Stimulated activated CD4-positive, alpha-beta T cell treated with anti-CD3 and anti-CD28 coated beads, Interleukin-15, amount 100 ng/mL, for 24 hours (primary cell): ENCODE measurements at regions not wholly inside any gene's neighbourhood (a gene's known extent, or its start where the extent isn't known, plus 50 kb on each side); places are given as distances from the start of the nearest gene placed in this dataset.

Source experiments
- DNase-seq: peaks from one replicate; pipeline ENCODE4 v3.0.0-alpha.2; 2020

- DNase-seq = no peak
These were observed 69.9 kb upstream of the OTOS start for GRCh38 chr2:240210198-240210965.

DNA sequence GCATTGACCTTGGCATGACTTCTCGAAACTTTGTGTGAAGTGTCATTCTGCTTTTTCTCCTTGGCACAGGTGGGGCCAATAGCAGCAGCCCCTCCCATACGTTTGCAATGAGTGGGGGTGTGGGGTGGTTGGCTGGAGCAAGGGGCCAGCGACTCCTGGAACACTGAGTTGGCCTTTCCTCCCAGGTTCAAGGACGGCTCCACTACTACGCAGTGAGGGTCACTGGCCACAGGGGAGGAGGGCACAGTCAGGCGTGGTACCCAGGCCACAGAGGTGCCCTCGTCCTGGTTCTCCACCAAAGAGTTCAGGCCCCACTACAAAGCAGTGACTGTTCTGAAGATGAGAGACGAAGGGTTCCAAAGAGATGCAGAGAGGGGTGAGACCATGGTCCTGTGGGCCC, 70.6 kb upstream of the OTOS start:
- no peak for DNase-seq

DNA sequence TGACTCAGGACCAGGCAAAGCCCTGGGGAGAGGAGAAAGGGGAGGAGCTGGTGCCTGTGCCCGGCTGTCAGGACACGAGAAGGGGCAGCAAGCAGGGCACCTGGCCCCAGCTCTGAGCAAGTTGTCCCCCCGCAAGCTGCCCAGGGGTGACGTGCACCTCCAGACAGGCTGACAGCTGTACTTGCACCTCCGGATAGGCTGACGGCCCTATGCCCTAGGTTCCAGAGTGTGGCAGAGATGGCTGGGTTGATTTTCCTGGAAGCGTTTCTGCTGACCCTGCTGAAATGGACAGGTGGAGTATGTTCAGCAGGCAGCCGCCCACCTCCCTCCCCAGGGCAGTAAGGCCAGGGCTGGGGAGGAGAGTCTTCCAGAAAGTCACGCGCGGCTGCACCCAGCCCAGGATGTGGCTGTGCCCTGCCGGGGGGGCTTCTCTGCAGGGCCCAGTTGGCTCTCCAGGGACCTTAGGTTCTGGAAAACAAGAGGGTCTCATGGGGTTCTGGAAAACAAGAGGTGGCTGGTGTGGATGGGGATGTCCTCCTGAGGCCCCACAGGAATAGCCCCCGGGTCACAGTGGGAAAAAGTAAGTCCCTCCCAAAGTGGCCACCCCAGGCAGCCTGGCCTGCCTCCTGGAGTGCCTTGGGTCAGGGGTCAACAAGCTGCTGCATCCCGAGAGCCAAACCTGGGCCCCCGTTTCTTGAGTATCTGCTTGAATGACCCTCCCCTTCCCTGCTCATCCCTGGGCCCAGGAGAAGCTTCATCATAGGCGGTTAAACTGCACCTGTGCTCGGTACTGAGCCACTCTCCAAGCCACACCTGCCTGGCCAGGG, 71.4 kb upstream of the OTOS start:
- DNase-seq = no peak

GRCh38 chr2:240212425-240213225, 72.2 kb upstream of the OTOS start:
- DNase-seq = no peak

DNA sequence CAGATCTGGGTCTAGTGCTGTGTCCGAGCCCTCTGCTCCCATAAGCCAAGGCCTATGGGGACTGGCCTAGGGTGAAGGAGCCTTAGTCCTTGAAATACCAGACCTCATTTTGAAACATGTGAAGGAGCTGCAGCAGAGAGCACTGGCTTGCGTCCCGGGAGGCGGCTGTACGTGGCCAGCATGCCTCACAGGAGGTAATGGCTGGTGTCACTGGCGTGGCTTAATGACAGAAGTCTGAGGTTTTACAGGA, 72.7 kb upstream of the OTOS start:
- no peak for DNase-seq

DNA sequence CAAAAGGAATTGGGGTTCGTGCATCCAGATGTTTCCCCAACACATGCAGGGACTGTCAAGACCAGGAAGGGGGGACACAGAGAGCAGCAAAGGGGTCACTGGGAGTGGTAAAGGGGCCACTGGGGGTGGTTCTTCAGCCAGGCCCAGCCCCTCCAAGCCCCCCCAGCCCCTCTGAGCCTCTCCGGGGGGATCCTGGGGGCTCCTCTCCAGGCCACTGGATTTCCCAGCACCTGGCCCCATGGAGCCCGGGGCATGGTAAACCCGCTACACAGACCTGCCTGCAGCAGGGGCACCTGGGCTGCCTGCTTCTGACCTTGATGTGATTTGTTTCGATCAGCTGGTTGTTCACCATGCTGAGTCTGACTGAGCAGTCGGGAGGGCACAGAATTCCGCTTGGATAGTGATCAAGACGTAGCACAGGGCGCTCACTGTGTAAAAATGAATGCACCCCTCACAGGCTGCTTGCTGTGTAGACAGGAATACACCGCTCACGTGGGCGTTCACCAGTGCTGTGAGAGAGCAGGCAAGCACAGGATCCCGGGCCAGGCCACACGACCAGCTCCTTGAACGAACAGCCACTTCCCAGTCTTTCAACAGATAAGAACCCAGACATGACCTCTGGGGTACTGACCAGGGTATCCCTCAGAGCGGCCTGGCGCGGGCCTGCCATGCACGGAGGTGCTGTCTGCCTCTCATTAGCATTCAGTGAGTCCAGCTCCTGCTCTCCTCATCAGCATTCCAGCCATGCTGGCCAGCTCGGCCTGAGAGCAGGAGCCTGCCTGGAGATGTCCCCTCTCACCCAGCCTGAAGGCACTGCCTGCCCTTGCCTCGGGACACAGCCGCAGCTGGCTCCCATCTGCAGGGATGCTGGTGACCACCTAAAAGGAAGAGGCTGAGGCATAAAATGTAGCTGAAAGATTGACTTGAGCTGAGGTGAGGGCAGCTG, 73.3 kb upstream of the OTOS start:
- DNase-seq = no peak

DNA sequence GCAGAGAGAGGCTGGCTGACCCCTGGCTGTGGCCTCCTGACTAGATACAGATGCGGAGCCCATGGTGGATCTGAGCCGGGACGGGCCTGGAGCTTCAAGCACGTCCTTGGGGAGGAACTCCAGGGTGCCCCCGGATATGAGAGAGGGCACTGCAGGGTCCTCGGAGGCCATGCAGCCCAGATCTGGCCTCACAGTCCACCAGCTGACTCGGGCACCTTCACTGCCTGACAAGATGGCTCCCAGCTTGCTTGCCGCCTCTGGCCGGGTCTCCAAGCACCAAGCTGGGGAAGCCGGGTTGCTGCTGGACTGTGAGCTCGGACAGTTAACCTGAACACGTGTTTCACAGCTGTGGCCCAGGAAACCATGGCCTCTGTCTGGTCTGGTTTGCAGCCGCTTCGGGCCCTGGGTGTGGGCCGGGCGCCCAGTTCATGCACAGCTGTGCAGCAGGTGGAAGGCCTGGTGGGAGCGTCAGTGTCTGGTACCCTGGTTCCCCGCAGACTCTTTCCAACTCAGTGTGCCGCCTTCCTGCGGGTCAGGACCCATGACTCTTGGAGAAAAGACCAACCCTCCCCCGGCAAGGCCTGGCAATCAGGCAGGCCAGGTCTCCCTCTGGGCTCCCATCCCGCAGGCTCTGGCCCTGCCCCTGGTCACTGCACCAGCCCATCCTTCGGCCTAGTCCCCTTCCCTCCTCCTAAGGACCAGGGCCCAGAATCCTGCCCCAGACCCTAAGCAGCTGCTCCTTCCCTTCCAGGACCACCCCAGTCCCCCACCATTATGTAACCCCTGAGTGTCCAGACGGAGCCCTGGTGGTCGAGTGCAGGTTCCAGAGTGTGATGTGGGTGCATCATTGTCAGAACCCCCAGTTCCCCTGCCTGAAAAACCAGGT, 74.6 kb upstream of the OTOS start:
- DNase-seq = no peak

DNA sequence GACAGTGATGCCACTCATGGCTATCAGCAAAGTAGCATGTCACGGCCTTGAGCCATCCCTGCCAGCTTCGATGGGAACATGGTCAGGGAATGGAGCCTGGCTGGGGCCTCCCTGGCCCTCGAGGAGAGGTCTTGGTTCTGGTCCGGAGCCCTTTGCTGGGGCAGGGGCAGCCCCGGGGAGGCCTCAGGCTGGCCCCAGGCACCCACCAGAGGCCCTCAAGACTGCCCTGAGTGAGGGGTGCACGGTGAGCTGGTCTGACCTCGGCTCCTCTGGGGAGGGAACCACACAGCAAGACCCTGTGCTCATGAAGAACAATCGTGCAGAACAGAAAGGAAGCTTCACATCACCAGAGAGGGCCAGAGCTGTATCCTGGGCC, 75.2 kb upstream of the OTOS start:
- DNase-seq = no peak

GRCh38 chr2:240216167-240216566, 75.7 kb upstream of the OTOS start:
- no peak for DNase-seq

- no peak for DNase-seq
These were observed 77.2 kb upstream of the OTOS start for GRCh38 chr2:240217431-240218301.

DNA sequence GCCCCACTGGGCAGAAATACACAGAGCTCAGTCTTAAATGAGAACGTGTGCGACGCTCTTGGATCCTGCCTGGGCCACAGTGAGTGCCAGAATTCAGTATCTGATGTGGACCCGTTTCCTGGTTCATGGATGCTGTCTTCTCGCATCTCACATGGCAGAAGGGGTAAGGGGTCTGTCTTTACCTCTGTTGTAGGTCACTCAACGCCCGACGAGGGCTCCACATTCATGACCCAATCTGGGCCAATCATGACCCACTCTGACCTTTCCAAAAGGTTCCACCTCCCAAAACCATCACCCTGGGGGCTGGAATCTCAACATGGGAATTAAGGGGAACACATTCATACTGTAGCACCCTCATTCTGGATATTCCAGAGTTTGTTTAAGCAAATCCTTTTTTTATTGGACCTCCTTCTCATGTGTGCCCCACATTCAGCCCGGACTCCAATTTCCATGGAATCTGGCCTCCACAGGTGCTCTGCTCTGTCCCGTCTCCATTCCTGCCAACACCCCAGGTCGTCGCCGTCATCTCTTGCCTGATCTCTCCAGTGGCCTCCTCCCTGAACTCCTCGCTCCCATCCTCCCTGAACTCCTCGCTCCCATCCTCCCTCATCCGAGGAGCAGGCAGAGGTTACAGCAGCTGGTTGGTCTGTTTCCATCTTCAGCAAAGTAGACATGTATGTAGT, 78.9 kb upstream of the OTOS start:
- DNase-seq = no peak

DNA sequence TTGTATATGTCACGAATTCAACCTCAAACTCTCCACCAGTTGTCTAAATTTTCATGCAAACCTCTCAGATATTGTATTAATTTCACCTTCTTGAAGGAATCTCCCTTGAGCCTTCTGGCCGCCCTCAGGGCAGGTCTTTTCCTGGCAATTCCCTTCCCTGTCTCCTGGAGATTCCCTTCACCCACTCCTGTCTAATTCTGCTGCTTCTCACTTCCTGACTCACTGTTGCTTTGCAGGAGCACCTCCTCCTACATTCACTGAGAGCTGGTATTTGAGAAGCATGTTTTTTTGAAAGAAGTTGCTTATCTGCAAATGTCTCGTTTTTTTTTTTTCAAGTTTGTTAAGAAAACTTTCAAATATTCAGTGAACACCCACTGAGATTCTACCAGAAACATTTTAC, 79.9 kb upstream of the OTOS start:
- no peak for DNase-seq

DNA sequence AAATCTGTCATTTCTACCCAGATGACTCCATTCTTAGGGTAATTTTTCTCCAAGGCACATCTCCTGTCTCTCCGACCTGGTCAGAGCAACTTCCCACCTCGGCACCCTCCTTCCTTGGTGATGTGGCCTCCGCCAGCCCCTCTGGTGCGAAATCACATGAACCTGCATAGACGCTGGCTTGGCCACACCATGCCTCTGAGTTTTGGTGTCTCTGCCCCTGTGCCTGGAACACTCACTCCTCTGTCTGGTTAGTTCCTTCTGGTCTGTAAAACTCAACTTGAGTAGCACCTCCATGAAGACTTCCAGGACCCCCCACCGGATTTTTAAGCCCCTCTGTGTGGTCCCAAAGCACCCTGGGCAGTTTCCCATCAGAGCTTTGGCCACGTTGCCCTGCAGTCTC, 83.2 kb upstream of the OTOS start:
- no peak for DNase-seq

- no peak for DNase-seq
These were observed 84.2 kb upstream of the OTOS start for GRCh38 chr2:240224676-240225075.

- no peak for DNase-seq
These were observed 84.7 kb upstream of the OTOS start for GRCh38 chr2:240225131-240225530.

- DNase-seq = no peak
These were observed 85.4 kb upstream of the OTOS start for GRCh38 chr2:240225660-240226475.

GRCh38 chr2:240226672-240227537, 86.4 kb upstream of the OTOS start:
- DNase-seq = no peak
